HepG2 (cell line): ENCODE measurements at regions not wholly inside any gene's neighbourhood (a gene's known extent, or its start where the extent isn't known, plus 50 kb on each side); places are given as distances from the start of the nearest gene placed in this dataset.

Source experiments
- PBX2 ChIP-seq: IDR thresholded peaks from 2 replicates; pipeline ENCODE4 v1.6.1; 2016; ENCODE audit warnings: control low read depth
- POLR2AphosphoS5 ChIP-seq: IDR thresholded peaks from 2 replicates; pipeline ENCODE4 v1.6.1; 2012; ENCODE audit warnings: low read depth, low read length
- SMAD9 ChIP-seq: sonication (generic); formaldehyde crosslinking; IDR thresholded peaks from 2 replicates; pipeline ENCODE4 v1.5.1; 2020; ENCODE audit warnings: mild to moderate bottlenecking, missing genetic modification reagents
- THYN1 ChIP-seq: sonication (generic); formaldehyde crosslinking; IDR thresholded peaks from 2 replicates; pipeline ENCODE4 v1.8.1; 2023; ENCODE audit warnings: low read depth, mild to moderate bottlenecking, moderate library complexity, missing genetic modification reagents, borderline replicate concordance
- TRIM24 ChIP-seq: sonication (generic); formaldehyde crosslinking; IDR thresholded peaks from 2 replicates; pipeline ENCODE4 v1.8.0; 2022; ENCODE audit warnings: mild to moderate bottlenecking, missing genetic modification reagents
- ZNF10 ChIP-seq: sonication (generic); formaldehyde crosslinking; IDR thresholded peaks from 2 replicates; pipeline ENCODE4 v1.4.0; 2020; ENCODE audit warnings: mild to moderate bottlenecking, low read depth, missing genetic modification reagents, borderline replicate concordance
- TF ChIP-seq, protein P1 (sequence below): sonication (generic); formaldehyde crosslinking; IDR thresholded peaks from 2 replicates; pipeline ENCODE4 v1.5.0; 2020; ENCODE audit warnings: mild to moderate bottlenecking, missing genetic modification reagents, moderate library complexity
- TF ChIP-seq, protein P2 (sequence below): sonication (generic); formaldehyde crosslinking; IDR thresholded peaks from 2 replicates; pipeline ENCODE4 v1.5.1; 2020; ENCODE audit warnings: mild to moderate bottlenecking, missing genetic modification reagents, borderline replicate concordance

DNA sequence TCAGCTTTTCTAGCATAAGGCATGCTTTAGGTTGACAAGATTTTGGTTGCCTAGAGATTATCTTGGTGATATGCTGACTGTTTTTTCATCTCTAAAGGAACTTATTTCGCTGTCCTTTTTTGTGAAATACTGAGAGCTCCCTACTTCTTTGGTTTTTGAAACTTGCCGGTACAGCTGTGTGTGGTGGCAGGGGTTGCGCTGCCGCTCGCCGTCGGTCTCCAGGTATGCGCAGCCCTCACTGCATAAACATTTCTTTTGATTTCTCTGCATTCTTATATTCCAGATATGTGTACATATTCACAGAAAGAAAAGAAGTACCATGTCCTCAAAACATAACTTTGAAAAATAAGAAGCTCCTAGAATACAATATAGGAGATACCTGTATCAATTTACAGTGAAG, 106.4 kb upstream of the SYNDIG1 start:
- TF ChIP-seq PBX2 (no peak), ZNF10 (CRISPR knock-in tag) (no peak), TRIM24 (CRISPR knock-in tag) (no peak), POLR2AphosphoS5 (no peak), THYN1 (CRISPR knock-in tag) (no peak), SMAD9 (CRISPR knock-in tag) (no peak)
- TF ChIP-seq, protein P1, sequence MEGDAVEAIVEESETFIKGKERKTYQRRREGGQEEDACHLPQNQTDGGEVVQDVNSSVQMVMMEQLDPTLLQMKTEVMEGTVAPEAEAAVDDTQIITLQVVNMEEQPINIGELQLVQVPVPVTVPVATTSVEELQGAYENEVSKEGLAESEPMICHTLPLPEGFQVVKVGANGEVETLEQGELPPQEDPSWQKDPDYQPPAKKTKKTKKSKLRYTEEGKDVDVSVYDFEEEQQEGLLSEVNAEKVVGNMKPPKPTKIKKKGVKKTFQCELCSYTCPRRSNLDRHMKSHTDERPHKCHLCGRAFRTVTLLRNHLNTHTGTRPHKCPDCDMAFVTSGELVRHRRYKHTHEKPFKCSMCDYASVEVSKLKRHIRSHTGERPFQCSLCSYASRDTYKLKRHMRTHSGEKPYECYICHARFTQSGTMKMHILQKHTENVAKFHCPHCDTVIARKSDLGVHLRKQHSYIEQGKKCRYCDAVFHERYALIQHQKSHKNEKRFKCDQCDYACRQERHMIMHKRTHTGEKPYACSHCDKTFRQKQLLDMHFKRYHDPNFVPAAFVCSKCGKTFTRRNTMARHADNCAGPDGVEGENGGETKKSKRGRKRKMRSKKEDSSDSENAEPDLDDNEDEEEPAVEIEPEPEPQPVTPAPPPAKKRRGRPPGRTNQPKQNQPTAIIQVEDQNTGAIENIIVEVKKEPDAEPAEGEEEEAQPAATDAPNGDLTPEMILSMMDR (CRISPR knock-in tag) = no peak
- TF ChIP-seq, protein P2, sequence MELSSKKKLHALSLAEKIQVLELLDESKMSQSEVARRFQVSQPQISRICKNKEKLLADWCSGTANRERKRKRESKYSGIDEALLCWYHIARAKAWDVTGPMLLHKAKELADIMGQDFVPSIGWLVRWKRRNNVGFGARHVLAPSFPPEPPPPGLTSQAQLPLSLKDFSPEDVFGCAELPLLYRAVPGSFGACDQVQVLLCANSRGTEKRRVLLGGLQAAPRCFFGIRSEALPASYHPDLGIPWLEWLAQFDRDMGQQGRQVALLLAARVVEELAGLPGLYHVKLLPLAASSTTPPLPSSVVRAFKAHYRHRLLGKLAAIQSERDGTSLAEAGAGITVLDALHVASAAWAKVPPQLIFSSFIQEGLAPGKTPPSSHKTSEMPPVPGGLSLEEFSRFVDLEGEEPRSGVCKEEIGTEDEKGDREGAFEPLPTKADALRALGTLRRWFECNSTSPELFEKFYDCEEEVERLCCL (CRISPR knock-in tag) = no peak
